HepG2 (cell line): ENCODE measurements at regions not wholly inside any gene's neighbourhood (a gene's known extent, or its start where the extent isn't known, plus 50 kb on each side); places are given as distances from the start of the nearest gene placed in this dataset.

Source experiments
- ATAC-seq: fragments of 200-7000 bp; cut with Tn5 transposase; 3 replicates; pipeline ENCODE4 v1.9.1; 2020; ENCODE audit warnings: mild to moderate bottlenecking, moderate library complexity
- BruUV-seq: library from RNA; stranded (reverse); fragments of 400-500 nt; replicated peaks from 2 replicates; lab custom pipeline; 2021; lab: Mats Ljungman, UMichigan
- CTCF ChIA-PET: fragments of 300-600 bp; formaldehyde crosslinking; extraction: SDS; loops from one replicate; lab custom pipeline; 2021; ENCODE audit warnings: low total read pairs, inconsistent platforms, low intra/inter-chr PET ratio; lab: Yijun Ruan, JAX
- POLR2A ChIA-PET: fragments of 350-600 bp; sonication (Branson Sonifier 250); formaldehyde crosslinking; loops from one replicate; lab custom pipeline; 2020; ENCODE audit warnings: antibody characterized with exemption, inconsistent platforms; lab: Yijun Ruan, JAX
- DNase-seq: peaks from one replicate; pipeline ENCODE4 v3.0.0-alpha.2; 2015; ENCODE audit warnings: low spot score
- FAIRE-seq: peaks from 3 replicates; lab custom pipeline; 2011; peaks lifted over from hg19 to GRCh38; lab: Jason Lieb, UNC
- H2AFZ ChIP-seq: one replicate; pipeline ENCODE4 v1.6.1; 2011; ENCODE audit warnings: low read length, inconsistent platforms
- H3K27ac ChIP-seq: fragments of 300-600 bp; 3 replicates; pipeline ENCODE4 v1.8.0; 2011; ENCODE audit warnings: mixed run types, mild to moderate bottlenecking, mixed read lengths, low read length, inconsistent platforms; ENCODE audit not compliant: insufficient read depth; ENCODE audit errors: extremely low read length
- H3K27me3 ChIP-seq, 2 experiments: fragments of 200-600 bp in 1 of 2; 2 replicates in 1 of 2; 3 replicates in 1 of 2; pipeline versions ENCODE4 v1.6.0 to v1.8.0; 2011; ENCODE audit warnings: low read length in 2 of 2, mild to moderate bottlenecking in 2 of 2, moderate library complexity in 2 of 2, inconsistent platforms in 1 of 2; ENCODE audit not compliant: insufficient read depth in 2 of 2, control insufficient read depth in 1 of 2
- H3K36me3 ChIP-seq, 2 experiments: fragments of 200-600 bp in 1 of 2; replicated peaks in 1 of 2; 2 replicates in 1 of 2; 3 replicates in 1 of 2; pipeline versions ENCODE4 v1.5.1 to v1.8.0; 2011; ENCODE audit warnings: low read length in 2 of 2, inconsistent platforms in 1 of 2; ENCODE audit not compliant: insufficient read depth in 2 of 2, control insufficient read depth in 1 of 2
- H3K4me1 ChIP-seq: 2 replicates; pipeline ENCODE4 v1.5.1; 2012; ENCODE audit warnings: low read length, inconsistent platforms; ENCODE audit not compliant: insufficient read depth
- H3K4me2 ChIP-seq: 2 replicates; pipeline ENCODE4 v1.6.0; 2011; ENCODE audit warnings: low read depth, low read length, inconsistent platforms
- H3K4me3 ChIP-seq, 3 experiments: fragments of 200-600 bp in 1 of 3; sonication (generic), shearing (Covaris generic) in 1 of 3; replicated peaks in 1 of 3; 2 replicates each; pipeline ENCODE4 v1.5.1; 2011 to 2016; ENCODE audit warnings: low read length in 3 of 3, inconsistent platforms in 2 of 3, low read depth in 2 of 3, mild to moderate bottlenecking in 2 of 3, control low read depth in 1 of 3, mixed read lengths in 1 of 3; ENCODE audit not compliant: insufficient read depth in 1 of 3
- H3K79me2 ChIP-seq: one replicate; pipeline ENCODE4 v1.6.1; 2011; ENCODE audit warnings: low read length, inconsistent platforms; ENCODE audit not compliant: insufficient read depth
- H3K9ac ChIP-seq: 2 replicates; pipeline ENCODE4 v1.6.0; 2011; ENCODE audit warnings: mild to moderate bottlenecking, low read depth, low read length, inconsistent platforms; ENCODE audit not compliant: insufficient read depth
- H3K9me3 ChIP-seq: 2 replicates; pipeline ENCODE4 v1.5.1; 2012; ENCODE audit warnings: mild to moderate bottlenecking, low read length
- H4K20me1 ChIP-seq: 2 replicates; pipeline ENCODE4 v1.6.0; 2011; ENCODE audit warnings: inconsistent platforms, mild to moderate bottlenecking, low read length, moderate library complexity; ENCODE audit not compliant: insufficient read depth
- AHDC1 ChIP-seq: sonication (generic); formaldehyde crosslinking; IDR thresholded peaks from 2 replicates; pipeline ENCODE4 v1.5.1; 2020; ENCODE audit warnings: mild to moderate bottlenecking, missing genetic modification reagents, borderline replicate concordance
- CSRNP2 ChIP-seq: sonication (generic); formaldehyde crosslinking; conservative IDR thresholded peaks from 2 replicates; pipeline ENCODE4 v1.8.0; 2022; ENCODE audit warnings: low read depth, missing genetic modification reagents
- DMTF1 ChIP-seq: sonication (generic); formaldehyde crosslinking; IDR thresholded peaks from 2 replicates; pipeline ENCODE4 v1.4.0; 2020; ENCODE audit warnings: mild to moderate bottlenecking, missing genetic modification reagents
- ETV5 ChIP-seq: IDR thresholded peaks from 2 replicates; pipeline ENCODE4 v1.6.1; 2018; ENCODE audit warnings: missing biosample characterization, missing genetic modification reagents, inconsistent platforms, borderline replicate concordance
- HHEX ChIP-seq: IDR thresholded peaks from 2 replicates; pipeline ENCODE4 v1.6.1; 2016; ENCODE audit warnings: control low read depth
- HOXA9 ChIP-seq: sonication (generic); formaldehyde crosslinking; IDR thresholded peaks from 2 replicates; pipeline ENCODE4 v1.8.1; 2022; ENCODE audit warnings: missing genetic modification reagents, mild to moderate bottlenecking, moderate library complexity, borderline replicate concordance
- KLF11 ChIP-seq: IDR thresholded peaks from 2 replicates; pipeline ENCODE4 v1.6.1; 2016; ENCODE audit warnings: missing compliant biosample characterization
- PRMT3 ChIP-seq: sonication (generic); formaldehyde crosslinking; IDR thresholded peaks from 2 replicates; pipeline ENCODE4 v1.8.1; 2022; ENCODE audit warnings: low read depth, mild to moderate bottlenecking, moderate library complexity, missing genetic modification reagents, borderline replicate concordance
- REXO4 ChIP-seq: sonication (generic); formaldehyde crosslinking; IDR thresholded peaks from 2 replicates; pipeline ENCODE4 v1.8.0; 2022; ENCODE audit warnings: missing genetic modification reagents, mild to moderate bottlenecking, borderline replicate concordance
- SOX5 ChIP-seq: IDR thresholded peaks from 2 replicates; pipeline ENCODE4 v1.6.1; 2016; ENCODE audit warnings: borderline replicate concordance
- SRSF9 ChIP-seq: fragments of 200-400 bp; formaldehyde crosslinking; IDR thresholded peaks from 2 replicates; pipeline ENCODE4 v1.6.1; 2018; ENCODE audit warnings: borderline replicate concordance, mild to moderate bottlenecking, low read depth, low read length; ENCODE audit not compliant: insufficient read depth, poor library complexity, severe bottlenecking
- ZNF138 ChIP-seq: sonication (generic); formaldehyde crosslinking; IDR thresholded peaks from 2 replicates; pipeline ENCODE4 v1.5.0; 2020; ENCODE audit warnings: mild to moderate bottlenecking, low read depth, missing genetic modification reagents
- ZNF160 ChIP-seq: sonication (generic); formaldehyde crosslinking; IDR thresholded peaks from 2 replicates; pipeline ENCODE4 v1.8.0; 2022; ENCODE audit warnings: mild to moderate bottlenecking, inconsistent platforms, missing genetic modification reagents
- ZNF549 ChIP-seq: sonication (generic); formaldehyde crosslinking; IDR thresholded peaks from 2 replicates; pipeline ENCODE4 v1.5.0; 2020; ENCODE audit warnings: missing genetic modification reagents
- ZNF572 ChIP-seq: sonication (generic); formaldehyde crosslinking; IDR thresholded peaks from 2 replicates; pipeline ENCODE4 v1.5.1; 2020; ENCODE audit warnings: mild to moderate bottlenecking, missing genetic modification reagents
- ZNF703 ChIP-seq: sonication (generic); formaldehyde crosslinking; IDR thresholded peaks from 2 replicates; pipeline ENCODE4 v1.5.1; 2020; ENCODE audit warnings: missing genetic modification reagents, mild to moderate bottlenecking, moderate library complexity, borderline replicate concordance
- in situ Hi-C: cut with HindIII; loops from 2 replicates; pipeline ENCODE4 v1.10.0; 2017; ENCODE audit warnings: low pct_unique_long_range_greater_than_20kb; ENCODE audit not compliant: extremely low pct_ligation_motif_present
- intact Hi-C: fragments of 100-400 bp; cut with micrococcal nuclease; formaldehyde crosslinking; loops from one replicate; pipeline ENCODE4 v1.10.0; 2022; ENCODE audit not compliant: unreplicated experiment

- no peak for TF ChIP-seq AHDC1
- TF ChIP-seq HOXA9 (CRISPR knock-in tag), result no peak
- no peak for TF ChIP-seq DMTF1 (CRISPR knock-in tag)
- TF ChIP-seq, all 625 proteins: peak for 0
Measured at GRCh38 chr6:147684906-147685305, 176.4 kb downstream of the SAMD5 start (continued).

GRCh38 chr6:147689398-147689797, 180.9 kb downstream of the SAMD5 start:
- CTCF ChIA-PET, result no interaction called here
- Histone ChIP-seq H3K79me2 (no peaks in the 10 kb centered on the region), H2AFZ (no peak overlapping the region), H3K9ac (no peak overlapping the region), H3K9me3 (no peaks in the 10 kb centered on the region), H3K27ac (no peak overlapping the region), H3K4me3 (no peak overlapping the region), H4K20me1 (no peaks in the 10 kb centered on the region), H3K4me1 (no peaks in the 10 kb centered on the region), H3K27me3 (no peaks in the 10 kb centered on the region), H3K36me3 (no peaks in the 10 kb centered on the region), H3K4me2 (no peak overlapping the region)
- no TSS peak for BruUV-seq
- DNase-seq, result no peak
- in situ Hi-C loops, result no loop called here
- no peak for ATAC-seq
- POLR2A ChIA-PET, result no interaction called here
- intact Hi-C loops, result no loop called here
- FAIRE-seq, result no peak
- no peak for TF ChIP-seq PRMT3
- no peak for TF ChIP-seq SOX5 (CRISPR knock-in tag)
- no peak for TF ChIP-seq ZNF138 (CRISPR knock-in tag)
- no peak for TF ChIP-seq ZNF160 (CRISPR knock-in tag)
- no peak for TF ChIP-seq CSRNP2 (CRISPR knock-in tag)
- TF ChIP-seq ETV5, result no peak
- TF ChIP-seq SRSF9, result no peak
- no peak for TF ChIP-seq ZNF572
- no peak for TF ChIP-seq ZNF549
- TF ChIP-seq ZNF703 (CRISPR knock-in tag), result no peak
- TF ChIP-seq REXO4 (CRISPR knock-in tag), result no peak
- TF ChIP-seq HHEX, result no peak
- no peak for TF ChIP-seq KLF11 (CRISPR knock-in tag)
